PC-9 (cell line): ENCODE measurements at regions not wholly inside any gene's neighbourhood (a gene's known extent, or its start where the extent isn't known, plus 50 kb on each side); places are given as distances from the start of the nearest gene placed in this dataset.

Experiments used
- BruUV-seq: library from RNA; stranded (reverse); fragments of 400-500 nt; replicated peaks from 2 replicates; lab custom pipeline; 2021; lab: Mats Ljungman, UMichigan
- CTCF ChIA-PET: fragments of 300-600 bp; sonication (Branson Sonifier 250); formaldehyde crosslinking; loops from one replicate; lab custom pipeline; 2022; ENCODE audit warnings: antibody characterized with exemption; lab: Charles Lee
- POLR2A ChIA-PET: fragments of 300-600 bp; sonication (Branson Sonifier 250); formaldehyde crosslinking; loops from one replicate; lab custom pipeline; 2022; ENCODE audit warnings: antibody characterized with exemption; ENCODE audit not compliant: unreplicated experiment; lab: Charles Lee
- DNase-seq, 2 experiments: peaks; one replicate each; pipeline versions ENCODE4 v3.0.0 to v3.0.0-alpha.2; 2015 to 2022; ENCODE audit warnings: mixed read lengths in 1 of 2
- H2AFZ ChIP-seq: fragments of 200-600 bp; sonication (generic); 2 replicates; pipeline ENCODE4 v1.8.1; 2017; ENCODE audit warnings: antibody characterized with exemption
- H3F3A ChIP-seq: fragments of 200-600 bp; sonication (generic); 2 replicates; pipeline ENCODE4 v1.8.1; 2017; ENCODE audit warnings: antibody characterized with exemption, mild to moderate bottlenecking, low read depth; ENCODE audit not compliant: insufficient read depth
- H3K27ac ChIP-seq: fragments of 200-600 bp; sonication (generic); 2 replicates; pipeline ENCODE4 v1.6.1; 2016; ENCODE audit warnings: mixed run types
- H3K27me3 ChIP-seq: fragments of 200-600 bp; sonication (generic); 2 replicates; pipeline ENCODE4 v1.6.1; 2016; ENCODE audit warnings: low read depth, mixed run types; ENCODE audit not compliant: insufficient read depth
- H3K36me3 ChIP-seq: fragments of 200-600 bp; sonication (generic); 2 replicates; pipeline ENCODE4 v1.6.1; 2016; ENCODE audit warnings: low read depth, mixed run types
- H3K4me1 ChIP-seq: fragments of 200-600 bp; sonication (generic); replicated peaks from 2 replicates; pipeline ENCODE4 v1.6.1; 2016; ENCODE audit warnings: mixed run types; ENCODE audit not compliant: insufficient read depth
- H3K4me2 ChIP-seq: fragments of 200-600 bp; sonication (generic); 2 replicates; pipeline ENCODE4 v1.6.1; 2017; ENCODE audit warnings: mixed run types
- H3K4me3 ChIP-seq: fragments of 200-600 bp; sonication (generic); 2 replicates; pipeline ENCODE4 v1.6.1; 2016; ENCODE audit warnings: mixed run types
- H3K79me2 ChIP-seq: fragments of 200-600 bp; sonication (generic); 2 replicates; pipeline ENCODE4 v1.6.1; 2017; ENCODE audit warnings: low read depth, mixed run types
- H3K9me2 ChIP-seq: fragments of 200-600 bp; sonication (generic); 2 replicates; pipeline ENCODE4 v1.8.1; 2017; ENCODE audit warnings: mild to moderate bottlenecking; ENCODE audit not compliant: insufficient read depth
- H3K9me3 ChIP-seq: fragments of 200-600 bp; sonication (generic); 2 replicates; pipeline ENCODE4 v1.8.1; 2016; ENCODE audit warnings: low read depth; ENCODE audit not compliant: insufficient read depth
- H4K20me1 ChIP-seq: fragments of 200-600 bp; sonication (generic); 2 replicates; pipeline ENCODE4 v1.8.1; 2017; ENCODE audit not compliant: insufficient read depth
- CTCF ChIP-seq: fragments of 200-600 bp; sonication (generic); conservative IDR thresholded peaks from 2 replicates; pipeline ENCODE4 v1.6.1; 2017; ENCODE audit warnings: mixed run types, antibody characterized with exemption, mild to moderate bottlenecking, moderate library complexity
- EZH2 ChIP-seq: fragments of 200-600 bp; sonication (generic); IDR thresholded peaks from 2 replicates; pipeline ENCODE4 v1.8.0; 2017; ENCODE audit warnings: antibody characterized with exemption, low read depth
- intact Hi-C: fragments of 100-400 bp; cut with micrococcal nuclease; formaldehyde crosslinking; loops from one replicate; pipeline ENCODE4 v1.10.0; 2022; ENCODE audit not compliant: unreplicated experiment

- H3K4me2 ChIP-seq: no peak overlapping the region
- H3K4me3 ChIP-seq: no peak overlapping the region
- DNase-seq: no peak
- H2AFZ ChIP-seq: no peak overlapping the region
- intact Hi-C loops: no loop called here
- H4K20me1 ChIP-seq: no peaks in the 10 kb centered on the region
- no peaks in the 10 kb centered on the region for H3K9me3 ChIP-seq
- H3K27ac ChIP-seq: no peak overlapping the region
- no peaks in the 10 kb centered on the region for H3K9me2 ChIP-seq
- BruUV-seq: no TSS peak
- POLR2A ChIA-PET: no interaction called here
- H3K27me3 ChIP-seq: no peaks in the 10 kb centered on the region
- no peak for TF ChIP-seq CTCF
- no peak for TF ChIP-seq EZH2
- no peaks in the 10 kb centered on the region for H3K79me2 ChIP-seq
- H3K36me3 ChIP-seq: no peaks in the 10 kb centered on the region
- no peaks in the 10 kb centered on the region for H3K4me1 ChIP-seq
- CTCF ChIA-PET: no interaction called here
- H3F3A ChIP-seq: no peaks in the 10 kb centered on the region
Measured at GRCh38 chr2:81093031-81093430, 788.5 kb upstream of the LRRTM1 start.

GRCh38 chr2:81087646-81088045 lies 783.1 kb upstream of the LRRTM1 start:
- H3K79me2 ChIP-seq: no peaks in the 10 kb centered on the region
- TF ChIP-seq EZH2 (no peak), CTCF (no peak)
- BruUV-seq: no TSS peak
- no peaks in the 10 kb centered on the region for H3K4me1 ChIP-seq
- CTCF ChIA-PET: no interaction called here
- no peaks in the 10 kb centered on the region for H3K9me3 ChIP-seq
- H3K27ac ChIP-seq: no peak overlapping the region
- intact Hi-C loops: no loop called here
- no peak overlapping the region for H2AFZ ChIP-seq
- DNase-seq: no peak
- H4K20me1 ChIP-seq: no peaks in the 10 kb centered on the region
- no peak overlapping the region for H3K4me3 ChIP-seq
- POLR2A ChIA-PET: no interaction called here
- no peaks in the 10 kb centered on the region for H3F3A ChIP-seq
- H3K4me2 ChIP-seq: no peak overlapping the region
- no peaks in the 10 kb centered on the region for H3K27me3 ChIP-seq
- H3K36me3 ChIP-seq: no peaks in the 10 kb centered on the region
- no peaks in the 10 kb centered on the region for H3K9me2 ChIP-seq

GRCh38 chr2:81084101-81084500 lies 779.5 kb upstream of the LRRTM1 start:
- BruUV-seq: no TSS peak
- DNase-seq: no peak
- Histone ChIP-seq H3K36me3 (no peaks in the 10 kb centered on the region), H2AFZ (no peak overlapping the region), H3K79me2 (no peaks in the 10 kb centered on the region), H3K9me3 (no peaks in the 10 kb centered on the region), H4K20me1 (no peaks in the 10 kb centered on the region), H3F3A (no peaks in the 10 kb centered on the region), H3K9me2 (no peaks in the 10 kb centered on the region), H3K27me3 (no peaks in the 10 kb centered on the region), H3K4me2 (no peak overlapping the region), H3K4me1 (no peaks in the 10 kb centered on the region), H3K4me3 (no peak overlapping the region), H3K27ac (no peak overlapping the region)
- ChIA-PET CTCF (no interaction called here), POLR2A (no interaction called here)
- TF ChIP-seq EZH2 (no peak), CTCF (no peak)
- intact Hi-C loops: no loop called here
